PC-3 (cell line): ENCODE measurements at regions not wholly inside any gene's neighbourhood (a gene's known extent, or its start where the extent isn't known, plus 50 kb on each side); places are given as distances from the start of the nearest gene placed in this dataset.

Experiments used
- ATAC-seq: fragments of 200-7000 bp; cut with Tn5 transposase; 2 replicates; pipeline ENCODE4 v1.9.1; 2020; ENCODE audit warnings: mild to moderate bottlenecking, moderate library complexity
- BruUV-seq: library from RNA; stranded (reverse); fragments of 400-500 nt; replicated peaks from 2 replicates; lab custom pipeline; 2021; lab: Mats Ljungman, UMichigan
- CTCF ChIA-PET: fragments of 300-600 bp; sonication (Branson Sonifier 250); formaldehyde crosslinking; loops from one replicate; lab custom pipeline; 2022; ENCODE audit warnings: antibody characterized with exemption; lab: Charles Lee
- POLR2A ChIA-PET: fragments of 300-600 bp; sonication (Branson Sonifier 250); formaldehyde crosslinking; loops from one replicate; lab custom pipeline; 2022; ENCODE audit warnings: antibody characterized with exemption; ENCODE audit not compliant: unreplicated experiment; lab: Charles Lee
- DNase-seq: peaks from one replicate; pipeline ENCODE4 v3.0.0-alpha.2; 2015
- H2AFZ ChIP-seq: fragments of 300-600 bp; sonication (generic); 2 replicates; pipeline ENCODE4 v1.6.0; 2016; ENCODE audit warnings: antibody characterized with exemption, low read length
- H3F3A ChIP-seq: fragments of 300-600 bp; sonication (generic); one replicate; pipeline ENCODE4 v1.6.0; 2017; ENCODE audit warnings: antibody characterized with exemption, low read length, control low read depth, mild to moderate bottlenecking; ENCODE audit not compliant: unreplicated experiment
- H3K27ac ChIP-seq: fragments of 300-600 bp; sonication (generic); 2 replicates; pipeline ENCODE4 v1.5.1; 2016; ENCODE audit warnings: mild to moderate bottlenecking, low read length
- H3K27me3 ChIP-seq: fragments of 300-600 bp; sonication (generic); 2 replicates; pipeline ENCODE4 v1.6.1; 2016; ENCODE audit warnings: low read length, mixed read lengths
- H3K36me3 ChIP-seq: fragments of 300-600 bp; sonication (generic); 2 replicates; pipeline ENCODE4 v1.6.1; 2016; ENCODE audit warnings: low read depth, mixed run types, low read length, mixed read lengths
- H3K4me1 ChIP-seq: fragments of 300-600 bp; sonication (generic); 2 replicates; pipeline ENCODE4 v1.5.1; 2016; ENCODE audit warnings: low read length; ENCODE audit not compliant: insufficient read depth
- H3K4me2 ChIP-seq: fragments of 300-600 bp; sonication (generic); 2 replicates; pipeline ENCODE4 v1.6.0; 2016; ENCODE audit warnings: low read length
- H3K4me3 ChIP-seq: fragments of 300-600 bp; sonication (generic); 2 replicates; pipeline ENCODE4 v1.5.1; 2016; ENCODE audit warnings: mild to moderate bottlenecking, low read length, mixed read lengths
- H3K79me2 ChIP-seq: fragments of 300-600 bp; sonication (generic); 2 replicates; pipeline ENCODE4 v1.6.1; 2017; ENCODE audit warnings: low read length, mixed read lengths
- H3K9ac ChIP-seq: fragments of 300-600 bp; sonication (generic); 2 replicates; pipeline ENCODE4 v1.6.0; 2016; ENCODE audit warnings: mild to moderate bottlenecking, low read length
- H3K9me2 ChIP-seq: fragments of 300-600 bp; sonication (generic); replicated peaks from 2 replicates; pipeline ENCODE4 v1.6.1; 2016; ENCODE audit warnings: mixed run types, low read length, mixed read lengths
- H3K9me3 ChIP-seq: fragments of 300-600 bp; sonication (generic); 2 replicates; pipeline ENCODE4 v1.6.1; 2016; ENCODE audit warnings: low read length, mixed read lengths
- H4K20me1 ChIP-seq: fragments of 300-600 bp; sonication (generic); 2 replicates; pipeline ENCODE4 v1.6.1; 2016; ENCODE audit warnings: low read length, mixed read lengths
- EZH2 ChIP-seq: fragments of 300-600 bp; sonication (generic); IDR thresholded peaks from one replicate; pipeline ENCODE4 v1.6.1; 2017; ENCODE audit warnings: antibody characterized with exemption, mild to moderate bottlenecking, low read length; ENCODE audit not compliant: unreplicated experiment
- EZH2phosphoT487 ChIP-seq: fragments of 300-600 bp; sonication (generic); IDR thresholded peaks from 2 replicates; pipeline ENCODE4 v1.6.1; 2018; ENCODE audit warnings: mild to moderate bottlenecking, antibody characterized with exemption, low read length, borderline replicate concordance
- intact Hi-C: fragments of 100-400 bp; cut with micrococcal nuclease; formaldehyde crosslinking; loops from 2 replicates; pipeline ENCODE4 v1.9.0; 2023
- TF ChIP-seq, protein P1 (sequence below): fragments of 300-600 bp; sonication (generic); conservative IDR thresholded peaks from 2 replicates; pipeline ENCODE4 v1.5.1; 2017; ENCODE audit warnings: antibody characterized with exemption, low read depth, mild to moderate bottlenecking, low read length

DNA sequence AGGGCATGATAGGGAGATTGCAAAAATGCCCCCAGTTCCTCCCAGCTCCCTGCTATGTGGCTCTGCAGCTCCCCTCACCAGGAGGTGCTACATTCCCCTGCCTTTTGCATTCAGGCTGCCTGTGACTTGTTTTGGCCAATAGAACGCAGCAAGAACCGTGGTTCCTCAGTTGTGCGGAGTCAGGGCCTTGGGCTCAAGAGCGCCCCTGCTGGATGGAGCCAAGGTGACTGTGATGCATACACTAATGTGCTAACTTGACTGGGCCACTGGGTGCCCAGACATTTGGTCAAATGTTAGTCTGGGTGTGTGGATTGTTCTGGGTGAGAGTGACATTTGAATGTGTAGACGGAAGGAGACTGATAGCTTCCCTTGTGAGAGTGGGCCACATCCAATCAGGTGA lies 123.3 kb upstream of the MVB12B start:
- Histone ChIP-seq H3K36me3 (no peaks in the 10 kb centered on the region), H3K4me2 (no peak overlapping the region), H3K79me2 (no peaks in the 10 kb centered on the region), H4K20me1 (no peaks in the 10 kb centered on the region), H3K4me1 (no peaks in the 10 kb centered on the region), H3K9me2 (no peaks in the 10 kb centered on the region), H3K27me3 (peaks cover 6% of the 10 kb centered on the region; the same call in 1 of the 2 replicates), H3K9ac (no peak overlapping the region), H3K4me3 (no peak overlapping the region), H2AFZ (no peak overlapping the region), H3F3A (no peaks in the 10 kb centered on the region), H3K27ac (no peak overlapping the region), H3K9me3 (no peaks in the 10 kb centered on the region)
- no peak for ATAC-seq
- TF ChIP-seq EZH2 = no peak
- TF ChIP-seq, protein P1, sequence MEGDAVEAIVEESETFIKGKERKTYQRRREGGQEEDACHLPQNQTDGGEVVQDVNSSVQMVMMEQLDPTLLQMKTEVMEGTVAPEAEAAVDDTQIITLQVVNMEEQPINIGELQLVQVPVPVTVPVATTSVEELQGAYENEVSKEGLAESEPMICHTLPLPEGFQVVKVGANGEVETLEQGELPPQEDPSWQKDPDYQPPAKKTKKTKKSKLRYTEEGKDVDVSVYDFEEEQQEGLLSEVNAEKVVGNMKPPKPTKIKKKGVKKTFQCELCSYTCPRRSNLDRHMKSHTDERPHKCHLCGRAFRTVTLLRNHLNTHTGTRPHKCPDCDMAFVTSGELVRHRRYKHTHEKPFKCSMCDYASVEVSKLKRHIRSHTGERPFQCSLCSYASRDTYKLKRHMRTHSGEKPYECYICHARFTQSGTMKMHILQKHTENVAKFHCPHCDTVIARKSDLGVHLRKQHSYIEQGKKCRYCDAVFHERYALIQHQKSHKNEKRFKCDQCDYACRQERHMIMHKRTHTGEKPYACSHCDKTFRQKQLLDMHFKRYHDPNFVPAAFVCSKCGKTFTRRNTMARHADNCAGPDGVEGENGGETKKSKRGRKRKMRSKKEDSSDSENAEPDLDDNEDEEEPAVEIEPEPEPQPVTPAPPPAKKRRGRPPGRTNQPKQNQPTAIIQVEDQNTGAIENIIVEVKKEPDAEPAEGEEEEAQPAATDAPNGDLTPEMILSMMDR = peak; percentile 41
- TF ChIP-seq EZH2phosphoT487 = no peak
- CTCF ChIA-PET = no interaction called here
- BruUV-seq = no TSS peak
- intact Hi-C loops = no loop called here
- POLR2A ChIA-PET = no interaction called here
- no peak for DNase-seq

DNA sequence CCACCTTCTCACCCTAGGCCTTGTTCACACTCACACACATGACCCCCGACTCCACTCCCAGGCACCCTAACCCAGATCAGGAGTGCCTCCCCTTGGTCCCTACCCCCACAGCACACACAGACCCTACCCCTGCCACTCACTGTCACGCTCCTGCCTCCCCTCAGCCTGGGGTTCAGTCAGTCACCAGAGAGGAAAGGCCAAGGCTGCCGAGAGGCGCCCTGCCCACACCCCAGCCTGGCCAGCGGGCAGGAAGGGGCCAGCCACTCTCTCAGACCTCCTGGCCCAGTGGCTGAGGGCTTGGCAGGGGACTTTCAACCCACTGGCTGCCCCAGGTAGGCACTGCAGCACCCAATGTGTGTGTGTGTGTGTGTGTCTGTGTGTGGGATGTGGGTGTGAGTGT lies 122.4 kb upstream of the MVB12B start:
- H3K4me3 ChIP-seq = no peak overlapping the region
- no peaks in the 10 kb centered on the region for H4K20me1 ChIP-seq
- no peaks in the 10 kb centered on the region for H3F3A ChIP-seq
- no peak overlapping the region for H3K4me2 ChIP-seq
- no peak overlapping the region for H2AFZ ChIP-seq
- H3K27me3 ChIP-seq = peaks cover 4% of the 10 kb centered on the region; the same call in 1 of the 2 replicates
- H3K9ac ChIP-seq = no peak overlapping the region
- no peak for TF ChIP-seq EZH2
- TF ChIP-seq, protein P1 = no peak
- no peaks in the 10 kb centered on the region for H3K36me3 ChIP-seq
- CTCF ChIA-PET = no interaction called here
- POLR2A ChIA-PET = no interaction called here
- no peaks in the 10 kb centered on the region for H3K9me2 ChIP-seq
- intact Hi-C loops = no loop called here
- H3K4me1 ChIP-seq = no peaks in the 10 kb centered on the region
- no TSS peak for BruUV-seq
- no peaks in the 10 kb centered on the region for H3K79me2 ChIP-seq
- H3K9me3 ChIP-seq = no peaks in the 10 kb centered on the region
- H3K27ac ChIP-seq = no peak overlapping the region
- no peak for DNase-seq
- no peak for ATAC-seq

DNA sequence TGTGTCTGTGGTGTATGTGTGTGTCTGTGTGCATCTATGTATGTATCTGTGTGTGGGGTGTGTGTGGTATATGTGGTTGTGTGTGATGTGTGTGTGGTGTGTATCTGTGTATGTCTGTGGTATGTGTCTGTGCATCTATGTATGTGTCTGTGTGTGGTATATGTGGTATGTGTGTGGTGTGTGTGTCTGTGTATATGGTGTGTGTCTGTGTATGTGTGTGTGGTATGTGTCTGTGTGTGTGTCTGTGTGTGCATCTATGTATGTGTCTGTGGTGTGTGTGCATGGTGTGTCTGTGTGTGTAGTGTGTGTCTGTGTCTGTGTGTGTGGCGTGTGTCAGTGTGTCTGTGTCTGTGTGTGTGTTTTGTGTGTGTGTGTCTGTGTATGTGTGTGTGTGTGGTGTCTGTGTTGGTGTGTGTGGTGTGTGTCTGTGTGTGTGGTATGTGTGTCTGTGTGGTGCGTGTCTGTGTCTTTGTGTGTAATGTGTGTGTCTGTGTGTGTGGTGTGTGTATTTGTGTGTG lies 121.9 kb upstream of the MVB12B start:
- ChIA-PET CTCF (no interaction called here), POLR2A (no interaction called here)
- Histone ChIP-seq H3K27me3 (peaks cover 9% of the 10 kb centered on the region; the same call in 1 of the 2 replicates), H3K4me2 (no peak overlapping the region), H3K4me3 (no peak overlapping the region), H3F3A (no peaks in the 10 kb centered on the region), H3K27ac (no peak overlapping the region), H3K36me3 (no peaks in the 10 kb centered on the region), H3K4me1 (no peaks in the 10 kb centered on the region), H3K9me3 (no peaks in the 10 kb centered on the region), H3K79me2 (no peaks in the 10 kb centered on the region), H3K9ac (no peak overlapping the region), H3K9me2 (no peaks in the 10 kb centered on the region), H4K20me1 (no peaks in the 10 kb centered on the region), H2AFZ (no peak overlapping the region)
- ATAC-seq (no peak), DNase-seq (no peak)
- TF ChIP-seq, protein P1 = no peak
- TF ChIP-seq EZH2 (no peak), EZH2phosphoT487 (no peak)
- BruUV-seq = no TSS peak
- intact Hi-C loops = no loop called here
